Fibroblast of the conjunctiva (primary cell): ENCODE measurements at regions not wholly inside any gene's neighbourhood (a gene's known extent, or its start where the extent isn't known, plus 50 kb on each side); places are given as distances from the start of the nearest gene placed in this dataset.
A peak's percentile ranks its signal among the peaks of the same experiment; 100 is the strongest.

Source experiments
- DNase-seq: peaks from one replicate; pipeline ENCODE4 v3.0.0-alpha.2; 2010; ENCODE audit warnings: low read depth

- no peak for DNase-seq
Measured at GRCh38 chr13:76750126-76750525, 136.1 kb downstream of the KCTD12 start.

- DNase-seq, result no peak
Measured at GRCh38 chr13:76745261-76746200, 140.7 kb downstream of the KCTD12 start.

- no peak for DNase-seq
Measured at GRCh38 chr13:76741624-76742023, 144.6 kb downstream of the KCTD12 start.

- DNase-seq, result no peak
Measured at GRCh38 chr13:76741046-76741445, 145.2 kb downstream of the KCTD12 start.

DNA sequence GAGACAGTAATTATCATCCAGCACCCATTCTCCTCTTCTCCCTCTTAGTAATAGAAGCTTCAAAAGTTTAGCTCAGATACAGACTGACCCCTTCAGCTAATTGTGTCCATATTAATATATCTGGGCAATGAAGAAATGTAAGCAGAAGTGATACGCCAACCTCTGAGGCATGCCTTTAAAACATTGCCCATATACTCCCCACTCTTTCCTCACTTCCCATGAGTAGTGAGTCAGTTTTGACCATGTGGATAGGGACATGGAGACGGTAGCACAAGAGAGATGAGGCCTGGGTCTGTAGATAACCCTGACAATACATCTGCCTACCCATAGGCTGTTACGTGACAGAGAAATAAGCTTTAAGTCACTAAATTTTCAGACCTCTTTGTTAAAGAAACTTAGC lies 147.6 kb downstream of the KCTD12 start:
- DNase-seq, result no peak

DNA sequence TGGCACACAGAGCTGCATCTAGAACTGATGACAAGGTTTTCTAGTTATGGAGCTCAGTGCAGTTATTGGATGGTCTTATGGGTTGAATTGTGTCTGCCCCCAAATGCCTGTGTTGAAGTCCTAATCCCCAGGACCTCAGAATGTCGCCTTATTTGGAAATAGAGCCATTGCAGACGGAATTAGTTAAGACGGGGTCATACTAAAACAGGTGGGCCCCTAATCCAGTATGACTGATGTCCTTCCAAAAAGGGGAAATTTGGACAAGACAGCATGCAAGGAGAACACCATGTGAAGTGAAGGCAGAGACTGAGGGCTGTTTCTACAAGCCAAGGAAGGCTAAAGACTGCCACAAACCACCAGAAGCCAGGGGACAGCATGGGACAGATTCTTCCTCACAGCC lies 148.7 kb downstream of the KCTD12 start:
- DNase-seq, result no peak

- DNase-seq, result no peak
Measured at GRCh38 chr13:76735641-76736040, 150.6 kb downstream of the KCTD12 start.

DNA sequence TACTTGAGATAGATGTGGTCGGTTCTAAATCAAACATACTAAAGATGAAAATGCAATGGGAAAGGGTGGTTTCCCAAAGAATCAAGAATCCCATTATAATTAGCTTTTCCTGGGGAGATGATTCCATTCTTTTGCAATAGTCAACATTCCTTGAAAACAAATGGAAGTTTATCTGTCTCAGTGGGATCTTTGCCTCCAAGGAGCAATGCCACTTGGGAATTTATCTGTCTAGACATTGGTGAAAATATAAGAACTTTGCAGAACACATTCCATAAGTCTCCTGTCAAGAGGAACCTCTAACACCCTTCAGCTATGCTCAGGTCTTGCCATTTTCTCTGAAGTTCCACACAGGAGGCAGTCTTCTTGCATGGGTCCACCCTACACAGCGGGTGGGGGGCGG lies 152.5 kb downstream of the KCTD12 start:
- no peak for DNase-seq

- DNase-seq, result no peak
Measured at GRCh38 chr13:76732367-76732766, 153.8 kb downstream of the KCTD12 start.

GRCh38 chr13:76730220-76730619 lies 156.0 kb downstream of the KCTD12 start:
- no peak for DNase-seq

DNA sequence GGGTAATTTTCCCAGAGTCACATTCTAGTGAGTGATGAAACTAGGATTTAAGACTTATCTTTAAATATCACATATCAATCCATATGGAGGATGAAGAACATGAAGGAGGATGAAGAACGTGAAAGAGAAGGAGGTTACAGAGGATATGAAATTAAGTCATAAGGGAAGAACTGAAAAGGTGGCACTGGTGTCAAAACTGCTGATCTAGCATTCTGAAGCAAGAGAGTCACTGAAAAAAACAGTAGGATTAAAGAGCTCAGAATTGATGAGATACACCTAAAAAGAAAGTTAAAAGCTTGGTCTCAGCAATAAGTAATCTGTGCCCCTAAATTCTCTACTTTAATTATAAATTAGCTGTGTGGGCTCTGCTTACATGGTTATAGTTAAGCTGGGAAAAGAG lies 156.5 kb downstream of the KCTD12 start:
- no peak for DNase-seq

GRCh38 chr13:76725896-76726295 lies 160.3 kb downstream of the KCTD12 start:
- no peak for DNase-seq

DNA sequence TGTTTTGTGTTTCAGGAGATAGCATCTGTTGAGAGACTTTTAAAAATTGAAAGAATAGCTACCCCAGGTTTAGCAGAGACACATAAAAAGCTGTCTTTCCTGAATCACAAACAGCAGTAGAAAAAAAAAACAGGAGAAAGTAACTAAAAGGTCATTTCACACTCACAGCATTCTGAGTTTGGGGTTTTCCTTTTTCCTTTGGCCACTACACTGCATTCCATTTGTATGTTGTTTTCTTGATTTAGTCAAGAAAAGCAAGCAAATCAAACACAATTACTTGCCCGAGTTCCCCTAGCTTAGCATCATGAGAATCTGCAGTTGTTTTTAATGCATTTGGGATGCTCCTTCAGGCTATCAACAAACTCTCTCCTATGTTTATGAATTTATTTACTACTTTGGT lies 161.0 kb downstream of the KCTD12 start:
- DNase-seq, result peak; percentile 8

DNA sequence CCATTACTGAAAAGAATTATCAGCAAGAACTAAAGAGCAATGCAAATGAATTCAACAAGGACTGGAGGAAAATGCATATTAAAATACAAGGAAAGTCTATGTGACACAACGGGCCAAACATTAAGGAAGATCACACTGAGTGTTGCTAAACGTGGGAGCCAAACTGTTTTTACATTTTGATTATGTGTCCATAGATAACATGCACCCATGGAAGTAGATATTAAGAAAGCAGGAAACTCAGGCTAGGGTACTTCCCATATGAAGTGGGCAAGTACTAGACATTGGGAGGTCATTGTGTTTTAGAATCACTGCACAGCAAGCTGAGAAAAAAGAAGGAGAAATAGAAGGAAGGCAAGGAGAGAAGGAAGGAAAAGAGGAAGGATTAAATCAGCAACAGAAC lies 161.8 kb downstream of the KCTD12 start:
- no peak for DNase-seq

GRCh38 chr13:76723551-76724232 lies 162.5 kb downstream of the KCTD12 start:
- DNase-seq, result peak; percentile 16

- no peak for DNase-seq
Measured at GRCh38 chr13:76722782-76723181, 163.4 kb downstream of the KCTD12 start.

GRCh38 chr13:76720821-76721220 lies 165.4 kb downstream of the KCTD12 start:
- no peak for DNase-seq

DNA sequence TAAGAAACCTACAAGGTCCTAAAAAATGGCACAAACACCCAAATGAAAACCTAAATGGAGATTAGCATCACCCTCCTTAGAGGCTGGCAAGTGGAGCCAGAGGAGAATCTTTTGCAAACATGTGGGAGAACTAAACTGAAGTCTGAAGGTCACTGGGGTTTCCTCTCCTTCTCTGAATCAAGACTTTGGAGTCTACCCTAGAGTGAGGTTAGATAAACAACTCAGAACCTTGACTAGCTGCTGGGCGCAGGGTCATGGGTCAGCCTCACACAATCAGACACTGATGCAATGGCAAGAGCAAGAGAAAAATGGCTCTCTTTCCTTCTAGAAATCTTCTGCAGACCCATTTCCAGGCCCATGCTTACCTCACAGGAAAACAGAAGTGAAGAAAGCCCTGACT lies 165.8 kb downstream of the KCTD12 start:
- DNase-seq, result no peak

DNA sequence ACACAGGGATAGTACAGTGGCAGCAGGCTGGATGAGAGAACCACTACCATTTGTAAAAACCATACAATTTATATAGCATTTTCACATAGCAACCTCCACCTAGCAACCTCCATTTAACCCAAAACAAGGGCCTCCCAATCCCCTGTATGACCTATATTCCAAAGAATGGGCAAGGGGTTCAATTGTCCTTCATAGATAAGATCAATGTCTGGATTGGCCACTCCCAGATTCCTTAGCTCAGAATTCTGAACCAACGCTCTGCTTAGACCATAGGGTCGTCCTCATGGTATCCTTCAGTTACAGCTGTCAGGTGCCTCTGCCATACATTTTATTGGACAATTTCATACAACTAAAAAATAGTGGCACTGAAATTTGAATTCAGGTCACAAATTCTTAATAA lies 166.2 kb downstream of the KCTD12 start:
- DNase-seq, result no peak

- DNase-seq, result peak; percentile 14
Measured at GRCh38 chr13:76717092-76717491, 169.1 kb downstream of the KCTD12 start.

DNA sequence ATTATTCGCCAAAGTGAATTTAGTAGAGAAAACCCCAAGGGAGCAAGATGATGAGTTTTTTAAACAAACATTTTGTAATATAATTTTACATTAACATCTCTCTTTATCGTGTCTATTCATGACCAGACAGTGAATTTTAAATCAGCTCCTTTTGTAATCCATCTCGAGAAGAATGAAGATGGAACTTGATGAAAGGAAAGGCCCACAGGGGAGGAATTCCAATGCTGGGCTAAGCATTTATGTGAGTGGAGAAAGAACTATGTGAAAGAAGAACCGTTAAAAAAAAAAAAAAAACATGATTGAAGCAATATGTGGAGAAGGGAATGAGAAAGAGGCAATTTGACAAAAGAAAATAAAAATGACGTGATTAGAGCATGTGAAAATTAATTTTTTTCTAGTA lies 170.6 kb downstream of the KCTD12 start:
- peak; percentile 31 for DNase-seq

DNA sequence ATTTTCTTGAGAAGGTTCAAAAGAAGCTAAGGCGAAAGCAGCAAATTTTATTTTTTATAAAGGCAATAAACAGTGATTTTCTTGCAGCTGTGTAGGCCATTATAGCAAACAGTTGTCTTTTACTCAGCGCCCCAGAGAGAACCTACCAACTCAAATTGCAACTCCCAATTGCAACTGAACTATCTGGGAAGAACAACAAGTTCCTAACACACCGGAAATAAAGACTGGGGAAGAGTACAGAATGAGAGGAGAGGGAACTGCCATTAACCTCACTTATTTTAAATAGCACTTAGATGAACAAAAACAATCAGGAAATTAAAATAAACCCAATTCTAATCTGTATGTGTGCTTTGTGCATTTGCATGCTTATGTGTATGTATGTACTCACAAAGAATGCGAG lies 171.1 kb downstream of the KCTD12 start:
- DNase-seq, result no peak

DNA sequence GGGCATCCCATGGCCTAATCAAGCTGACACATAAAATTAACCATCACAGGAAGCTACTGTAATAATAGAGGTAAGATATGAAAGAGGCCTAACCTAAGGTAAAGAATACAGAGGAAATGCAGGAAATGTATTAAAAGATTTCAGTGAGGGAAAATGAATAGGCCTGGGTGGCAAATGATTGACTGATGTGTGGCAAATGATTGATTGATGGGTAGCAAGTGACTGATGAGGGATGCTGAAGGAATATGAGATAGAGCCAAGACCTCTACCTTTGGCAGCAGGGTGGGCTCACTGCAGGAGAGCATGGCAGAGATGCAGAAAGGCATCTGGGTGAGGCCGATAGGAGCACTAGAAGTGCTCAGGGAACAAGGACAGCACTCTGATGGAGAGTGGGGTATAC lies 172.9 kb downstream of the KCTD12 start:
- DNase-seq, result no peak
